GOT3 (cell line): ENCODE measurements at regions not wholly inside any gene's neighbourhood (a gene's known extent, or its start where the extent isn't known, plus 50 kb on each side); places are given as distances from the start of the nearest gene placed in this dataset.

Source experiments
- DNase-seq: peaks from one replicate; lab custom pipeline; 2025; ENCODE audit warnings: mixed read lengths; lab: John Stamatoyannopoulos, UW

GRCh38 chr11:13062115-13062514, 53.0 kb downstream of the RASSF10 start:
- DNase-seq, result no peak

DNA sequence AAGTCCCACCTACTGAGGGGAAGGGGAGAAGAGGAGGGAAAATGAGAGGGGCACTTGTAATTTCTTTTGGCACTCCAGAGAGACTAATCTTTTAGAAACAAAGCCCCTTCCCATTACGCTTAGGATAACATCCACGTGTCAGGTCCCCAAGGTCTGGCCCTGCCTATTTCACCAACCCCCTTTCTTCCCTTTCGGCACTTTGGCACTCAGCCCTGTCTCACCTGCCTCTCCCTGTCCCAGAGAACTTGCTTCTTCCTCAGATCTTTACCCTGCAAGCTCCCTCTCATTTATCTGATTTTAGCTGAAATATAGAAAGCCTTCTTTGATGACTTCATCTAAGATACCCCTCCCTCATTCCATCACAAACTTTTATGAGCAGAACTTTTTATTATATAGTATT, 55.5 kb downstream of the RASSF10 start:
- no peak for DNase-seq

GRCh38 chr11:13065200-13065787, 56.2 kb downstream of the RASSF10 start:
- DNase-seq, result no peak

DNA sequence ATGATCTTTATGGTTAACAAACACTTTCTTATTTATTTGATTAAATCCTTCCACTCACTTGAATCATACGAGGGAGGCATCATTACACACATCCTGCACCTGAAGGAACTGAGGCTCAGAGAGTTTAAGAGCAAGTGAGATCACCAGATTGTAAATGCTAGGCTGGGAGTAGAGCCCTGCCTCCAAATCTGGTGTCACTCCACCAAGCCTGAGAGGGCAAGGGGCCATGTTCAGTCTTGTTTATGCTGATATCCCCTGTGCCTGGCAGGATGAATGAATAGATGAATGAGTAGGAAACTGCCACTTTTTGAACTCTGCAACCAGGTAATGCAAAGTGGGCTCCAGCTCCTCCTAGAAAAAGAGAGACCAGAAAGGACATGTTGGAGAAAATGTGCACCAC, 59.1 kb downstream of the RASSF10 start:
- DNase-seq, result no peak

DNA sequence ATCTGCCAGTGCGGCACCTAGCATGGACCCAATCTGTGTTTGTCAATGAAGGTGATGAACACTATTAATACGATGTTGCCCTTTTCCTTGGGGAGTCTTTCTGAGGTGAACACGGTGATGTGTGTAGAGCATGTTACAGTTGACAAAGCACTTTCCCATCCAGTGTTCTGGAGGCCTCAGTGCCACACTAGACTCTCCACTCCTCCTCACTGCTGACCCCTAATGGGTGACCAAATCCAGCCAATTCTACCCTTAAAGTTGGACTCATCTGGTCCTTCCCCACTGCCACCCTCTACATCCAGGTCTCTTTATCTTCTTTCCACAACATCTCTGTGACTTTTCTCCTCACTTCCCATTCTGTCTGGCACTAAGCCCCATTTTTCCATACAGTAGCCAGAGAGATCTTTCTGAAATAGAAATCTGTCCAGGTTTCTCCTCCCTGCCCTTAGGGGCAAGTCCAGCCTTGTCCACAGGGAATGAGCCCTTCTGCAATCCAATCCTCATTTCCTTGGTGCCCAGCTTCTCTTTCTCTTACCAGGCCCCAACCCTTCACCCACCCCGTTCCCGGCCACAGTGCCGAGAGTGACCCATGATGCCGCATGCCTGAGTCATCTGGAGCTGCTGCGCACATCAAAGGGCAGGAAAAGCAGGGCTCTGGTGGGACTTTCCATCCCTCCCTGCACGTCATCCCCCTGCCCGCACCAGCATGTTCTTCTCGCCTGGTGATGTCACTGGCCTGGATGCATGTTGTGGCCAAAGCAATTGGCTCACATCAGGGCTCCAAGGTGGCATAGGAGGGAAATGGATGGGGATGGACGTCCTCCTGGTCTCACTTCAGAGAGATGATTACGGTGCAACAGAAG, 64.2 kb downstream of the RASSF10 start:
- no peak for DNase-seq

DNA sequence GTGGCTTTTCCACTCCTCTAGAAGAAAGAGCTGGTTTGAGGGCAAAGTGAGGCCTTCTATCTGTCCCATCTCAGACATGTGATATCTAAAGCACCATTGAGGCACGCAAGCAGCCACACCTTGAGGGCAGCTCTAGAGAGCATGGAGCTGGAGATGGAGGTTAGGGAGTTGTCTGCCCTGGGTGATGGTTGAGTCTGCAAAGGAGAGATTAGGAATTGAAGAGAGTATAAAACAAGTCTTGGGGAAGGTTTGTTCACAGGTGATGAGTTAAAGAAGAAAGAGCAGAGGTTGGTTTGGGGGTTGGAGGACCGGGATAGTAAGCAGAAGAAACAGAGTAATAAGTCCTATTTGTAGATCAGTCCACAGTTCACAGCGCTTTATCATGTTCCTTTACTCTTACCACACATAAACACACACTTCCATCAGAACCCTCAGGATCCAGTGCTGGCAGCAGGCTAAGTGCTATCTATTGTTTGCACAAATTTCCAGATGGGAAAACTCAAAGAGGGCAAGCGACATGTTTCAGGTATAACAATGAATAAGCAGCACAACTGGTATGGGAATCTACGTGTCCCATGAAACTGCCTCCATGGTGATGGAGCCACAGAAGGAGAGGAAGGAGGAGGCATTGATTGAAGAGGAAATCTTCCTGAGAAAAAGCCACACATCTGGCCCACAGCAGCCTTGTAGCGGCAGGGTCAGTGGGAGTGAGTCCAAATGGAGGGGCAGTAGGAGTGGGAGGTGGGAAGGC, 65.8 kb downstream of the RASSF10 start:
- DNase-seq, result no peak

DNA sequence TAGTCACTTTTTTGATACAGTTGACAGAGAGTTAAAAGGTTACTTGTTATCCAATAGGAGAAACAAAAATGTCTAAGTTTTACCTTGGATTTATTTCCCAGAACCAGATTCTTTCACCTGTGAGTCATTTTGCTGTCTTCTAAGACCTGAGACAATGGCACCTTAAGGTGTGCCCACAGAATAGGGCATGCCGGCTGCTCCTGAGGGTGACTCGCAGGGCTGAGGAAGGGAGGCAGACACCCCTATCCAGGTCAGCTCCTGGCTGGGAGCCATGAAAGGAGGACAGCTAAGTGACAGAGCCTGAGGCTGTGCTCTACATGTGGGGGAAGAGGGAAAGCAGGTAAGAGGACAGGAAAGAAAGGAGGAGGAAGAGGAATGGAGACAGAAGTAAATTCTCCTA, 67.8 kb downstream of the RASSF10 start:
- no peak for DNase-seq

GRCh38 chr11:13080861-13081260, 71.7 kb downstream of the RASSF10 start:
- DNase-seq, result no peak

DNA sequence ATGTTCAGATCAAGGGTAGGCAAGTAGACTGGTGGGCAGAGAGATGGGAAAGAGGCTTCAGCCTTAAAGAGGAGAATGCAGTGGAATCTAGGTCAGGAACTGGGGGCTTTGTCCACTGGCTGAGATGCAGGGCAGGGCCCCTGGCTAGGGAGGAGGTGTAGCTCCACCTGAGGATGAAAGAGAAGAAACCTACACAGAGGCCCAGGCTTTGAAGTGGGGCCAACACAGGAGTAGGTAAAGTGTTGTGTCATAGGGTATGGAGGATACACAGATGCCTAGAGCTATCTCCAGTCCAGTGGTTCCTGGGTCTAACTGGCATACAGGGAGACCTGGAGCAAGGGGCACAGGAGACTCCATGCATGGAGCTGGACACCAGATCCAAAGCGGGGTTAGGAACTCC, 73.5 kb downstream of the RASSF10 start:
- no peak for DNase-seq

DNA sequence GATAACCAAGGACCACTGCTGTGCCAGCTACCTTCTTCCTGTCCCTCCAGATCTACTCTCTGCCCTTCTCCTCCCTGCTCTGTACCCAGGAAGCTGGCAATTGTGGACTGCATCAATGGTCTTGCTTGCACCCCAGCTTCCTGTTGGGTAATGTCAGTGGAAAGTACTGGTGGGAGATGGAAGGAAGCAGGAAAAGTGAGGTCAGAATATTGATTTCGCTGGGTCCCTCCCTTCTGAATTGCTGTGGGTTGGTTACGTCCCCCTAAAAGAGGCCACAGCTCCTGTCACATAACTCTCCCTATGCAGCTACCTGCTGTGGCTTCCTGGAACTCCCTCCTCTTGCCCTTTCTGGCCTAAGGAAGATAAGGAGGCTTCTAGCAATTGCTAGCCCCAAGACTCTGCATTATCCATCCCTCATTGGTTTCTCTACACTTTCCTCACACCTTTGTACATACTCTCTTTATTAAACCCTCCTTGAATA, 81.2 kb downstream of the RASSF10 start:
- no peak for DNase-seq

DNA sequence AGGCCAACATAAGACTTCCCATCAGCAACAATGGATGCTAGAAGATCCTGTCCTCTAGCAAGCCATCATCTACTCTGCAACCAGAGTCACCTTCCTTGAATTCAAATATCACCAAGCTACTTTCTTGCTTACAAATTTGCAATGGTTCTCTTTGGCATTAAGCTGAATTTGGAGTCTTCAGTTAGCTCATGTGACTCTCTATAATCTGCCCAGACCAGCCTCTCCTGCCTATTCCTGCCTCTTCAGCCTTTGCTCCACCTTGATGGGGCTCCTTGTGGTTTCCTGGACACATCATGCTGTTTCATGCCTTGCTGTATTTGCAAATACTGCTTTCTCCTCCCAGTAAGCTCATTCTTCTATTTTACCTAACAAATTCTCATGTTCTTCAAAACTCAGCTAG, 82.3 kb downstream of the RASSF10 start:
- DNase-seq, result no peak

GRCh38 chr11:13091804-13092203, 82.7 kb downstream of the RASSF10 start:
- no peak for DNase-seq

- no peak for DNase-seq
Observed at GRCh38 chr11:13094930-13095687, 86.0 kb downstream of the RASSF10 start.

GRCh38 chr11:13098063-13098462, 88.9 kb downstream of the RASSF10 start:
- DNase-seq, result no peak

DNA sequence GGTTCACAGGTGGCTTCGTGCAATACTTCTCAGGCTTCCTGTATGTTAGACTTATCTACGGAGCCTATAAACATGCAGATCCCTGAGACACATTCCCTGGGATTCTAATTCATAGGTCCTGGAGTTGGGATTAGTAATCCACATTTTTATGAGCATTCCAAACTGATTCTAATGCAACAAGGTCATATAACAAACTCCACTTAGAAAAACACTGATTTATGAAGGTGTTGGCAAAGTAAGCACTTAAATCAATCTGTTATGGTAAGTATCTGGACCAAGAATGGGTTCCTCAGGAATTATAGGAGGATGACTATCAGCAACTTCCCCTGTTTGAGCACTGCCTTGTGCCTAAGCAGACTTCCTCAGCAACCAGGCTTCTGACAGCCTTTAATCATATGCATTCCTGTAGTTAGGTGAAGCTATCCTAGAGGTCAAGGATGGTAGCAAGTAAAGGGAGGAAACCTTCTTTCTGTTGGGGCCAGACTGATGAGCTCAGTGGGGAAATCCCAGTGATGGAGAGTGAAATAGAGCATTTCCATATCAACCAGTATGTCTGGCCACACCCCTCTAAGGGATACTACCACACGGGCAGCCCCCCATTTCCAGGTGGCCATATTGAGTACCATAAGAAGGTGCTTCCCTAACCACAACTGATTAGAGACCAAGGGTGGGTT, 89.6 kb downstream of the RASSF10 start:
- DNase-seq, result no peak

- DNase-seq, result no peak
Observed at GRCh38 chr11:13101644-13102512, 92.8 kb downstream of the RASSF10 start.

DNA sequence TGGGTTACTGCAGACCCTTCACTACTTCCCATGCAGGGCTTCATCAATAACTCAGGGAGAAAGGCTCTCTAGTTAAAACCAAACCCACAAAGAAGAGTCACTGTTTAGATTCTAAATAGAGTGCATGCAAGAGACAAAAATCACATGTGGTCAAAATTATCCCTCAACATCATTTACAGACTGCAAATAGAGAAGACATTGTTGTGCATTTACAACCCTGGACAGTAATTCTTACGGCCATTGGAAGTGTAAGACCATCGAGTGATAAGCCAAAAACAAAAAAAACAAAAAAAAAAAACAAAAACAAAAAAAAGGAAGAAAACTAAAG, 93.4 kb downstream of the RASSF10 start:
- DNase-seq, result no peak

DNA sequence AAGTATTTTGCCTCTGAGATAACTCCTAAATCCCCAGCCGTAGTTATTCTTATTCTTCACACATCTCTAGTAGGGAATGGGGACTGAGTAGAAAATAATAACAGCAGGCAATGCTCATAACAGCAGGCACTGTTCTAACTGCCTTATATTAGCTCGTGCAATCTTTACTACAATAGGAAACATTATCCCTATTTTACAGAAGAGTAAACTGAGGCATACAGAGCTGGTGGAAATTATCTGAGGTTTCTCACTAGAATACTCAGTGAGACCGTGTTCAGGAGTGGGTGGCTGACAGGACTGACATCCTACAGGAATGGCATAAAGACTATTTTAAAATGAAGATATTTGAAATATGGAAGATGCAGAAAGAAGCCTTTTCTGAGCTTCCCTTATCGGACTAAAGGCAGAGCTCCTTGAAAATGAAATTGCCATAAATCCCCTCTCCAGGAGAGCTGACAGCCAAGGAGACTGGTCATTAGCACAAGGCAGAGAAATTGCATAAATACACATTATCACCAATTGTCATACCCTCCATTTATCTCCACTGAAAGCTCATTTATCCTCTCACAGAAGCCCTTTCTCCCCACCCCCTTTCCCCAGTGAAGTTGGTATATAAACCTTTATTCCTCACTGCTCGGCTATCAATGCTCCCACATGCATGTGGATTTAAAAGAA, 93.9 kb downstream of the RASSF10 start:
- no peak for DNase-seq

- no peak for DNase-seq
Observed at GRCh38 chr11:13103962-13104554, 94.9 kb downstream of the RASSF10 start.
